GM19324 (cell line): ENCODE measurements at regions not wholly inside any gene's neighbourhood (a gene's known extent, or its start where the extent isn't known, plus 50 kb on each side); places are given as distances from the start of the nearest gene placed in this dataset.

Experiments used
- ATAC-seq: cut with Tn5 transposase; IDR thresholded peaks from one replicate; pipeline ENCODE4 v1.9.1; 2021; ENCODE audit warnings: mild to moderate bottlenecking, moderate library complexity; ENCODE audit not compliant: unreplicated experiment, low FRiP score

- ATAC-seq = no peak
Observed at GRCh38 chr6:141351721-141352120, 781.0 kb upstream of the GJE1 start.

- no peak for ATAC-seq
Observed at GRCh38 chr6:141349710-141350109, 783.0 kb upstream of the GJE1 start.

- ATAC-seq = no peak
Observed at GRCh38 chr6:141347906-141348492, 784.7 kb upstream of the GJE1 start.

- no peak for ATAC-seq
Observed at GRCh38 chr6:141347086-141347485, 785.6 kb upstream of the GJE1 start.

GRCh38 chr6:141346535-141346934, 786.2 kb upstream of the GJE1 start:
- no peak for ATAC-seq

- no peak for ATAC-seq
Observed at GRCh38 chr6:141337191-141337590, 795.5 kb upstream of the GJE1 start.

- no peak for ATAC-seq
Observed at GRCh38 chr6:141335477-141336273, 797.0 kb upstream of the GJE1 start.

GRCh38 chr6:141326925-141327324, 805.8 kb upstream of the GJE1 start:
- ATAC-seq = no peak

- no peak for ATAC-seq
Observed at GRCh38 chr6:141326426-141326825, 806.3 kb upstream of the GJE1 start.

GRCh38 chr6:141321493-141322347, 811.0 kb upstream of the GJE1 start:
- no peak for ATAC-seq

- ATAC-seq = no peak
Observed at GRCh38 chr6:141316236-141316635, 816.5 kb upstream of the GJE1 start.

GRCh38 chr6:141313986-141314385, 818.7 kb upstream of the GJE1 start:
- no peak for ATAC-seq

GRCh38 chr6:141309295-141309694, 823.4 kb upstream of the GJE1 start:
- no peak for ATAC-seq

- ATAC-seq = no peak
Observed at GRCh38 chr6:141307309-141307998, 825.3 kb upstream of the GJE1 start.

GRCh38 chr6:141303907-141304306, 828.8 kb upstream of the GJE1 start:
- no peak for ATAC-seq

- ATAC-seq = no peak
Observed at GRCh38 chr6:141301779-141302178, 830.9 kb upstream of the GJE1 start.

GRCh38 chr6:141290941-141291721, 841.6 kb upstream of the GJE1 start:
- ATAC-seq = no peak

- ATAC-seq = no peak
Observed at GRCh38 chr6:141288947-141289346, 843.8 kb upstream of the GJE1 start.

- ATAC-seq = no peak
Observed at GRCh38 chr6:141282263-141282662, 850.5 kb upstream of the GJE1 start.

GRCh38 chr6:141269684-141270083, 863.0 kb upstream of the GJE1 start:
- no peak for ATAC-seq
